Iris pigment epithelial cell (primary cell): ENCODE measurements at regions not wholly inside any gene's neighbourhood (a gene's known extent, or its start where the extent isn't known, plus 50 kb on each side); places are given as distances from the start of the nearest gene placed in this dataset.
"Not testable (repeated sequence)": the region's sequence is repeated elsewhere in the genome, so short reads cannot be mapped to it uniquely, and the experiment has no call there.

Source experiments
- DNase-seq: peaks from one replicate; pipeline ENCODE4 v3.0.0-alpha.2; 2011; ENCODE audit warnings: low read depth

DNA sequence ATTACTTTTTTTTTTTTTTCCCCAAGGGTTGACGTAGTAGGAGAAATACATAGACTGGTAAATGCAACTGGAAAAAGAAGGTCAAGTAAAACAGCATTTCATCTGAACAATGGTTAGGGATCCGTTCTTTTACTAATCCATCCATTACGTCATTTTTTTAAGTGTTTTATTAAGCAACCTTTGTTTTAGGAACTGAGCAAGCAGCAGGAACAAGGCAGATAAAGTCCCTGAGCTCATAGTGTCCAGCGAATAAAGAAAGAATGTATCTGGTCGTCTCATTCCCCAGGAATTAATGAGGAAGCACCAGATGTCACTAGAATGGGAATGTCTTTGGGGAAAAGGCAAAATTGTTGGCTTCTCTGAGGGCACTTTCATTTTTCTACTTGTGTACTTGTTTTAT, 842.4 kb downstream of the TDRD15 start:
- no peak for DNase-seq

DNA sequence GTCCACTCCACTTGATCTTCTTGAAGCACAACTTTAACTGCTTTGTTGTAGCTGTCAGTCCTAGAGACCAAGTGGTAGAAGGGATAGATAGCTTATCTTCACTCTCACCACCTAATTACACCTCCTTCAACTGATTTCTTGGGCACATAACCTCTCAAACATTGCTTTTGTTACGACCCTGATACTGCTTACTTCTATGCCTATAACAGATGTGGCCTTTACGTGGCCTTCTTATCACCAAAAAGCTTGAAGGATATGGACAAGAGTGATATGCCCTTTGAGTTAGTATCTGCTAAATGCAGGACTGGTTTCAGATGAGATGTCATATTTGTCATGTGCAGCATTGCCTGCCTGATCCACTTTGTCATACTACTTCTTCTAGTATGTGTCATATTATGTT, 847.2 kb downstream of the TDRD15 start:
- DNase-seq: no peak

DNA sequence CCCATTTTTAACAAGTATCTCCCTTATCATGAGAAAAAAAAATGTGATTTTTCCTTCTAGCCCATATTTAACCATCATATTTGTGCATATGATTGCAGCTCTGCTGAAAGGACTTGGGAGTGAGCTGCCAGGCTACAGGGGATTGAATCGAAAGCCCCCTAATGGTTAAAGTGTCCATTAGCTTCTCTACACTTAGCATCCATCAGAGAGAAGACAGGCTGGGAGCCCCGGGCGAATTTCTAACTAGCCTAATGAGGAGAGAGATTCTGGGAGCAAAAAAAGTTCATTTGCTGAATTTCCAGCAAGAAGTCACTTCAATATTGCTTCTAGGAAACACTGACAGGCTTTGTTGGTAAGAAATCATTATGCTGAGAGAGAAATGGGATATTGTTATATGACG, 848.8 kb downstream of the TDRD15 start:
- DNase-seq: no peak

DNA sequence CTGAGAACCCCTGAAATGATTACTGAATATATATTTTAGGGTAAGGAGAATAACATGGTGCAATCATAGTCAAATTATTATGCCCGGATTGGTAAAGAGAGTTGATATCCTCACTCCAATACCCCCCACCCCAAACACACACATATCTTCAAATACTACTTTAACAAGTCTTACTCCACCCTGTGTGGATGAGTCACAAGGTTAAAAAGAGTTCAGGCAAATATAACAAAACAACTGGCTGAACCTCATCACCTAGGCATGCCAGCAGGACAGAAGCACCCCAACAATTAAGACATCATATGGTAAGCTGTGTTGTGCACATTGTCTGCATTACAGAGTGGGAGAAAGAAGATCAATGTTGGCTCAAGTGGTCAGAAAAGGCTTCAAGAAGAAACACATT, 857.4 kb downstream of the TDRD15 start:
- DNase-seq: peak; percentile 56

- no peak for DNase-seq
Observed at GRCh38 chr2:21993002-21993401, 869.2 kb downstream of the TDRD15 start.

GRCh38 chr2:21996339-21996738, 872.6 kb downstream of the TDRD15 start:
- DNase-seq: no peak

DNA sequence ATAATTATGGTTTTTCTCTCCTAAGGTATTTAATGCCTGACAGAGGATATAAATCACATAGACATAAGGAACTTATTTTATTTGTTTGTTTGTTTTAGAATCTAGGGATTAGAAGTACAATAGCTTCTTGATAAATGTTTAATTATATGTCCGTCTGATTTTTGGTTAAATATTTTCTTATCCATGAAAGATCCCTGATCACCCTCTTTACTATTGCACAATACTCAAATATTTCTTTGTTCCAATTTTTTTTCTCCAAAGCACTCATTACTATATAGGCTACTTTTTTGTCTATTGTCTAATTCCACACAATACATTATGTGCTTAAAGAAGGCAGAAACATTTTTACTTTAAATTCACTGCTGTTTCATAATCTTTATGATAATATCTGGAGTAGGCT, 875.8 kb downstream of the TDRD15 start:
- no peak for DNase-seq

DNA sequence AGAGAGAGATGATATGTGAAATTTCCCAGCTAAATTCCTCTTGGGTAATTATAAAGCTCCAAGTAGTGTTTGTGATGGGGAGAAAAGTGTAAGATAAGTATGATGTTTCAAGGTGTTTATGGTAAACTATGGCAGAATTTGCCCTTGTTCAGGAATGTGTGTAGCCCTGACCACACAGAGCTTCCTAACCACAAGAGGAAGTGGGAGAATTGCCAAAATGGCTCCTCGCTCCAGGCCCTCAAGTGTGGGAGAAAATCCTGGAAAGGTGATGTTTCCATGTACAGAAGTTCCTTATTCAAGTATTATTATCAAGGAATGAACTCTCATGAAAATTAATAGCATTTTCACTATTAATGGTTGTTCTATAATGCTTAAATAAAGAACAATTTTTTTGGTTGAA, 878.3 kb downstream of the TDRD15 start:
- DNase-seq: peak; percentile 22

GRCh38 chr2:22003270-22003669, 879.5 kb downstream of the TDRD15 start:
- DNase-seq: no peak

- DNase-seq: no peak
Observed at GRCh38 chr2:22011048-22011447, 887.3 kb downstream of the TDRD15 start.

- DNase-seq: peak; percentile 24
Observed at GRCh38 chr2:22020091-22020742, 896.4 kb downstream of the TDRD15 start.

GRCh38 chr2:22027345-22028005, 903.7 kb downstream of the TDRD15 start:
- DNase-seq: no peak

DNA sequence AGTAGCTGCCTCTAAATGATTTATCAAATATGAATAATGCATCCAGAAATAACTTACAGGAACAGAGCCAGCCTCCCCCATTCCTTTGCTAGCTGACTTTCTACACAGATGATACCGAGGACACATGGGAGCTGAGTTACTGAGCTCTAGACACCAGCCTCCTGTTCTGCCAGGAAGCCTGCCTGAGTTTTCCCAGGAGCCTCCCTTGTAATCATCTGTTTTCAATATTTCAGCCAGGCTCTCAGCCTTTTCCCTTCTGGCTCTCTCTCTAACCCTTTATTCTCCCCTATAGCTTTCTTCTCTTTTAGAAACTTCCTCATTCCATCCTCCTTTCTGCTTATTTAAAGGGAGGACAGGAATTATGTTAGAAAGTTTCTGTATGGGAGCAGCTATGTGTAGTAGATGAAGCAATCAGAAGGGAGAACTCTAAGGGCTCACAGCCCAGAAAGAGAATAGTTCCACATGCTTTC, 911.6 kb downstream of the TDRD15 start:
- no peak for DNase-seq

DNA sequence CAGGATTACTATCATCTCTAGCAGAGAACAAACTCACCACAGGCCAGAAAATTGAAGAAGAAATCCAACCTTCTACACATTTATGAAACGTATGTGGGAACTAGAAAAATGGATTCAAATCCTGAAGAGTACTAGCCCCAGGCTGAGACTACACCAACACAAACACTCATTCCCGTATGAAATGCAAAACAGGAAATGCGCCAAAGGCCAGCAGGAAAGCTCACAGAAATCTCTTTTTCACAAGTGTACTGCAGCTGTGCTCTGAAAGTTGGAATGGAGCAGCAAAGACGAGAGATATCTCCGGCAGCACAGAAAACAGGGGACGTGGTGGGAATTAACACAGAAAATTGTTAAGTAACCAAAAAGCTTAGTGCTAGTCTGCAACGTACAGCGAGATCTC, 913.5 kb downstream of the TDRD15 start:
- no peak for DNase-seq

GRCh38 chr2:22043784-22044183, 920.0 kb downstream of the TDRD15 start:
- DNase-seq: no peak

DNA sequence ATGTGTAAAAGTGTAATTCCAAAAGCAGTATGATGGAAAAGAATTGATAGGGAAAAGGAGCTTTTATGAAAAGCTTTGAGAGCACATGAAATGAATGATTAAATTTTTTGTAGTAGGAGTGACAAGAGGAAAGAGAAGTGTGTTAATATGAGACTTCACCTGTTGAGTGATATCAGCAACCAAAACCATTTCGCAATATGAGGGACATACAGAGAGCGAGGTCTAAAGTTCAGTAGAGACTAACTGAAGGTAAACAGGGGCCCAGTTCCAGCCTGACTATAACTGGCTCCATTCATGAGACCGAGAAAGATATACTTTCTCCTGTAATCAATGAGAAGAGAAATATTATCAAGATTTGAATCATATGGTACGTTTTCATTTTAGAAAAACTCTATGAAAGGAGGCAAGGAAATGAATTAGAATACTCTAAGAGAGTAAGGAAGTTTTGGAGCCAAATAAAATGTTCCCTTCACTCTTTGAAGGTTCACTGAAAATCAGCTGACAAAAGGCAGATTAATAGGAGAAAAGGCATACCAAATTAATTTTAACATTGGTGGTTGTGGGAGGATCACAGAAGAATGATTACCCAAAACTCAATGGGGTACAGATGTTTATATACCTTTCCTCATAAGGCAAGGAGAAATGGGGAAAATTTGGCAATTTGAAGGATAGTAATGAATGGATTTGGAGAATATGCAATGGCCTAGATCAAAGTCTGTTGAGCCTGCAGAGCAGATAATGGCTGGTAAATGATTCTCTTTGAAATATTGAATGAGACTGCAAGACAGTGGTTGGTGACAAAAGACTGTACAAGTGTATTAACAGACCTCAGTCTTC, 932.2 kb downstream of the TDRD15 start:
- DNase-seq: no peak

- DNase-seq: no peak
Observed at GRCh38 chr2:22056621-22057132, 932.9 kb downstream of the TDRD15 start.

DNA sequence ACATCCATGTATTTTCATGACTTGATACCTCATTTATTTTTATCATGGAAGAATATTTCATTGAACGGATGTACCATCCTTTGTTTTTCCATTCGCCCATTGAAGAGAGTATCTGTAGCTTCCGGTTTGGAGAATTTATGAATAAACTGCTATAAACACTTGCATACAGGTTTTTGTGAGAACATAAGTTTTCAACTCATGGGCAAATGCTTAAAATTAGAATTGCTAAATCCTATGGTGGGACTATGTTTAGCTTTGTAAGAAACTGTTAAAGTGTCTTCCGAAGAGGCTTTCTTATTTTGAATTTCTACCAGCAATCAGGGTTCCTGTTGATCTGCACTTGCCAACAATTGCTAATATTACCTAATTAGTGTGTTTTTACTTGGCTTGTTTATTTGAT, 938.9 kb downstream of the TDRD15 start:
- no peak for DNase-seq

DNA sequence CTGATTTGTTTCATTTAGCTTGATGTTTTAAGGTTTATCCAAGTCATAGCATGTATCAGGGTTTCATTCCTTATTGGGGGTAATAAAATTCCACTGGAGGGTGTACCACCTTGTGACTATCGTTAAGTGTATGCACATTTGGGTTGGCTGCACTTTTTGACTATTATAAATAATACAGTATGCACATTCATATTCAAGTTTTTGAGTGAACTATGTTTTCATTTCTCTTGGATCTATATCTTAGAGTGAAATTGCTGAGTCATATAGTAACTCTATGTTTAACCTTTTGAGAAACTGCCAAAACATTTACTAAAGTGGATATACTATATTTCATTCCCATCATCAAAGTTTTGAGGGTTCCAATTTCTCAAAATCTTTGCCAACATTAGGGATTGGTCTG, 952.7 kb downstream of the TDRD15 start:
- DNase-seq: no peak

DNA sequence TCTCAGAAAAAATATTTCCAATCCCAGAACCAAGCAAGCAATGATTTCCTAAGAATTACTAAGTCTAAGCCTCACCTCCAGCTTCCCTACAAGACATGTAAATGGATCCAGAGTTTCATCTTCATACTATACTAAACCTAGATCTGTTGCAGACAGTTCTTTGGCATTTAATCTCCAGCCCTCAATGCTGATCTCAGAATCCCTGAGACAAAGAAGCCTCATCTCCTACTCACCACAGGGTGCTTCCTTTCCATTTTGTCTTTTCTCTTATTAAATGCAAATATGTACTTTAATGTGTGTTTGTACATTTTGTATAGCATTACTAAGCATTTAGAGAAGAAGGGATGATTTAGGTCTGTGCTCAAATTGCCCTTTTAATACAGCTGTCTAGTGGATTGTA, 954.9 kb downstream of the TDRD15 start:
- DNase-seq: no peak

GRCh38 chr2:22079583-22079982, 955.8 kb downstream of the TDRD15 start:
- no peak for DNase-seq

DNA sequence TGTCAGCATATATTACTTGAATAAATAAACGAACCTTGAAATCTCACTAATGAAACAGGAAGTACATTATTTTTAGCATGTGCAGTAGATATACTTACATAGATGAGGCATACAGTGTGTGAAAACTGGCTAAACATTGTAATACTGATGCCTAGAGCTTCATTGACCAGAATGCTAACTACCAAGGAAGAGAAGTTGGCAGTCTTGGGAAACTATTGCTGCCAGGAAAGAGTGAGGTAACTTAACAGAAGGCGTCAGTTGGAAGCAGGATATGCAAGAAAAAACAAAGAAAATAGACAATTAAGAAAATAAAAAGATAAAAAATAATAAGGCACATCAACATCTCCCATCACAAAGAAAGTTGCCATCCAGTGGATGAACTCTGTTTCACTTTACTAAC, 963.0 kb downstream of the TDRD15 start:
- DNase-seq: no peak

- DNase-seq: not testable (repeated sequence)
Observed at GRCh38 chr2:22103617-22104016, 979.8 kb downstream of the TDRD15 start.
